Peyer's patch (tissue), 4 donors: ENCODE measurements at regions not wholly inside any gene's neighbourhood (a gene's known extent, or its start where the extent isn't known, plus 50 kb on each side); places are given as distances from the start of the nearest gene placed in this dataset.

Experiments used
- POLR2A ChIP-seq, 2 donors: fragments of 450-650 bp; IDR thresholded peaks; one replicate each; pipeline ENCODE4 v1.5.1; 2017; ENCODE audit warnings: antibody characterized with exemption in 2 of 2, mild to moderate bottlenecking in 2 of 2, moderate library complexity in 2 of 2
- TF ChIP-seq, protein P1 (sequence below), 6 experiments: fragments of 450-650 bp in 4 of 6; fragments of 200-600 bp in 2 of 6; sonication (generic) in 1 of 6; IDR thresholded peaks; one replicate each; pipeline ENCODE4 v1.5.1; 2017 to 2019; ENCODE audit warnings: antibody characterized with exemption in 6 of 6, mild to moderate bottlenecking in 3 of 6, moderate library complexity in 1 of 6

- TF ChIP-seq, protein P1, sequence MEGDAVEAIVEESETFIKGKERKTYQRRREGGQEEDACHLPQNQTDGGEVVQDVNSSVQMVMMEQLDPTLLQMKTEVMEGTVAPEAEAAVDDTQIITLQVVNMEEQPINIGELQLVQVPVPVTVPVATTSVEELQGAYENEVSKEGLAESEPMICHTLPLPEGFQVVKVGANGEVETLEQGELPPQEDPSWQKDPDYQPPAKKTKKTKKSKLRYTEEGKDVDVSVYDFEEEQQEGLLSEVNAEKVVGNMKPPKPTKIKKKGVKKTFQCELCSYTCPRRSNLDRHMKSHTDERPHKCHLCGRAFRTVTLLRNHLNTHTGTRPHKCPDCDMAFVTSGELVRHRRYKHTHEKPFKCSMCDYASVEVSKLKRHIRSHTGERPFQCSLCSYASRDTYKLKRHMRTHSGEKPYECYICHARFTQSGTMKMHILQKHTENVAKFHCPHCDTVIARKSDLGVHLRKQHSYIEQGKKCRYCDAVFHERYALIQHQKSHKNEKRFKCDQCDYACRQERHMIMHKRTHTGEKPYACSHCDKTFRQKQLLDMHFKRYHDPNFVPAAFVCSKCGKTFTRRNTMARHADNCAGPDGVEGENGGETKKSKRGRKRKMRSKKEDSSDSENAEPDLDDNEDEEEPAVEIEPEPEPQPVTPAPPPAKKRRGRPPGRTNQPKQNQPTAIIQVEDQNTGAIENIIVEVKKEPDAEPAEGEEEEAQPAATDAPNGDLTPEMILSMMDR (IDR thresholded peaks at IDR 0.05): no peak
- no peak for TF ChIP-seq POLR2A (IDR thresholded peaks at IDR 0.05)
Measured at GRCh38 chr6:41459738-41460137, 86.4 kb upstream of the FOXP4 start.
